Brain pericyte (primary cell): ENCODE measurements at regions not wholly inside any gene's neighbourhood (a gene's known extent, or its start where the extent isn't known, plus 50 kb on each side); places are given as distances from the start of the nearest gene placed in this dataset.
"Not testable (repeated sequence)": the region's sequence is repeated elsewhere in the genome, so short reads cannot be mapped to it uniquely, and the experiment has no call there.

Source experiments
- DNase-seq: peaks from one replicate; pipeline ENCODE4 v3.0.0-alpha.2; 2012; ENCODE audit warnings: low read depth, low spot score

DNA sequence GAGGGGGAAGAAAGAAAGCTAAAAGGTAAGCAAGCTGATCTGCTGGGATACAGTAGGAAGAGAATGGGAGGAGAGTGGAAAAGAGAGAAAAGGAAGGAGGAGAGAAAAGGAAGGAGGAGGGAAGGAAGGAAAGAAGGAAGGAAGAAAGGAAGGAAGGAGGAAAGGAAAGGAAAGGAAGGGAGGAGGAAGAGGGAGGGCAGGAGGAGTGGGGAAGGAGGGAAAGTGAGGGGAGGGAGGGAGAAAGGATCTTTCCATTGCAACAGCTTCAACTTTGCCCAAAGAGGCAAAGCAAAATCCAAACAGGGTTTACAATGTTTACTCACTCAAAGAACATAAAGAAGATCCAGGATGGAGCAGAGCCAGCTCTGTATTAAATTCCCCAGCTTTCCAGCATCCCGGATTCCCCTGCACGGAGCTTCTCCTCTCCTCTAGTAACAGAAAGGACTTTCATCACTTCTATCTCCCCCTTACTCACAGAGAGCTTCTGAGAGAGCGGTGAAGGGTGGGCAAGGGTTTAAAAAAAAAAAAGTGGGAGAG, 494.2 kb upstream of the PROK2 start:
- DNase-seq: no peak

- DNase-seq: no peak
Observed at GRCh38 chr3:72278349-72279067, 493.6 kb upstream of the PROK2 start.

GRCh38 chr3:72277710-72278109, 492.8 kb upstream of the PROK2 start:
- DNase-seq: no peak

- no peak for DNase-seq
Observed at GRCh38 chr3:72276806-72277205, 491.9 kb upstream of the PROK2 start.

GRCh38 chr3:72275331-72275751, 490.4 kb upstream of the PROK2 start:
- no peak for DNase-seq

GRCh38 chr3:72274493-72275330, 489.8 kb upstream of the PROK2 start:
- no peak for DNase-seq

- DNase-seq: no peak
Observed at GRCh38 chr3:72273615-72274014, 488.7 kb upstream of the PROK2 start.

DNA sequence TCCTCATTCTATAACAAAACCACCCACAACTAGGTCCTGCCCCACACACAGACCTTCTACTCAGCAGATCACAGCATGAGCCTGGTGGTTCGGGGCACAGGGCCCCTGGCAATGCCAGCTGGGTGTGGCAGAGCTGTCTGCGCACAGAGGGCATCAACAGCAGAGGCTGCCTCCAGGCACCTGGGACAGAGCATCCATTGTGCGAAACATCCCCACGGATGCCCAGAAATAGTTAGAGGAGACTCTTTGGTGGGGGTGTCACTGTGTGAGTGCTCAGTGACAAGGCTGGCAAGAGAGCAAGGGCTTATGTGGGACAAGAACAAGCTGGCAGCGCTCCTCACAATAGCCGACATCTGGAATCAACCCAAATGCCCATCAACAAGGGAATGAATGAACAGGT, 487.4 kb upstream of the PROK2 start:
- no peak for DNase-seq

DNA sequence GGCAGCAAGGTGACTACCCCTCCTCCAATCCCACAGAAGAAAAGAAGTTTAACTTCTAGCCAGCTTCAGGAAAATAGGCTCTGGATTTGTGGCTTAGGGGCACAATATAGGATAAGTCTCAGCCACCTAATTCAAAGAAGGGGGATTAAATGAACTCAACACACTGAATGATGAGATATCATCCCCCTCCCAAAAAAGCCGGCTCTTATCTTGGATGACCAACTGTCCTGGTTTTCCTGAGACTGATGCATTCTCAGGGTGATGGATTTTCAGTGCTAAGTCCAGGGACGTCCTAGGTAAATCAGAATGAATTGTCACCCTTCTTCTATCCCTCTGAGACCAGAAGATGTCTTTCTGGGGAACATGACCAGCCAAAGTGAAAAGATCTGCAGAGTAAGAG, 487.0 kb upstream of the PROK2 start:
- no peak for DNase-seq

DNA sequence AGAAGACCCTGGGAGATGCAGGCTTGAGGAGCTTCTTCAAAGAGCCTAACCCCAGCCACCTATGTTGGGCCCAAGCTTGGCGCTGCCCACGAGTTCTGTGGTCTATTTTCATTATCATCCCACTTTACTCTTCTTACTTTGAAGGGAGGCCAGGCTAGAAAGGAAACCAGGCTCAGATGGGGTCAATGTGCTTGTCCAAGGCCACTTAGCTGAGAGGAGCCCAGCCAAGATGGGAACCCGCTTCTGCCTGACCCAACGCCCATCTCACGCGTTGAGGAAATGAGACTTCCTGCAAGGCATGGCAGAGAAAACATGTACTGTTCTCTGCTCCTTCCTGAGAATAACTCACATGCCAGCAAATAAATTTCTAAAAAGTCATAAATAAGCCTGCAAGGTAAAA, 486.3 kb upstream of the PROK2 start:
- no peak for DNase-seq

DNA sequence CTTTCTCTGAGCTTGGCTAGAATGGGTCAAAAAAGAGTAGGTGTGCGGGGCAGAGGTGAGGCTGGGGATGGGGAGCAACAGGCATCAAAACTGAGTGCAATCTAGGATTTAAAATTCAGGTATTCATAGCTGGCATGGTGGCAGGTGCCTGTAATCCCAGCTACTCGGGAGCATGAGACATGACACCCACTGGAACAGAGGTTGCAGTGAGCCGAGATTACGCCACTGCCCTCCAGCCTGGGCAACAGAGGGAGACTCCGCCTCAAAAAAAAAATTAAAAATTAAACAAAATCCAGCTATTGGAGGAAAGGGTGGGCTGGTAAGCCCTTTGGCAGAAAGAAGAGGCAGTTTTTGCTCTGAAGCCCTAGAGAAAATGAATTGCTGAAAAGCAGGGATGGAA, 485.8 kb upstream of the PROK2 start:
- DNase-seq: no peak

DNA sequence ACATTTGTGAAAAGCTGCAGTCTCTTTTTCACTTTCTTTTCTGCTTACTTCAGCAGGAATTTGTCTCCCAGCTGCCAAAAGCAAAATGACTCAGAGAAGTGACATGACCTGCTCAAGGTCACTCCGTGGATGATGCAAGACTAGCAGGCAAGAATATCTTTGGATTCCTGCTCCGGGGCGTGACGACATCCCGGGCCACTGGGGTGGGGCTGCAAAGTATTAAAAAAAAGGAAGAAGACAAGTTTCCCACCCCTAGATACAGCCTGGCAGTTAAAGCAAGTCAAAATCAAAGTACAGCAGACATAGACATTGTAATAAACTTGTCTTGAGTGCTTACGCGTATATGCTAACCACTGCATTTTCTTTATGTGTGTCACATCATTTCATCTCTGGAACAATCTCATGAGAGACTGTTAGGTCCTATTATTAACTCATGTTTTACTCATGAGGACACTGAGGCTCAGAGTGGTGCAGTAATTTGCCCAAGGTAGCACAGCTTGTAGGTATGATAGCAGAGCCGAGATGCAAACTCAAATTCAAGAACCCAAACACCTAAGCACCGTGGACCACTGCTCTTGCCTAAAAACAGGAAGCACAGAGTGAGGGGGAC, 485.2 kb upstream of the PROK2 start:
- DNase-seq: peak; percentile 77

DNA sequence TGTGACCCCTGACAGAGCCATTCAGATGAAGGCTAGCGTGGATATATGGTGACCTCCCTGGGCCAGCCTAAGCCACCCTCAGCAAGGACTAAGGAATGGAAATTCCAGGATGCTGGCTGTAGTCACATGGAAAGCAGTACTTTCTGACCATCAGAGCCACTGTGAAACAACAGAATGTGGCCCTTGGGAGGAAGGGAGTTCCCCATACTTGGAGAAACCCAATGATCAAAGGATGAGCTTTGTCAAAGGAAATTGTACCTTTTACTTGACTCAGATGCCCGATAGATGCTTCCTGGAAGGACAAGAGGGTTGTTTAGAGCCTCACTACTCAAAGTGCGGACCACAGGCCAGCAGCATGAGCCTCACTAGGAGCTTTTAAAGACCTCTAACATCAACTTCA, 484.5 kb upstream of the PROK2 start:
- no peak for DNase-seq

GRCh38 chr3:72266921-72267524, 482.1 kb upstream of the PROK2 start:
- not testable (repeated sequence) for DNase-seq

DNA sequence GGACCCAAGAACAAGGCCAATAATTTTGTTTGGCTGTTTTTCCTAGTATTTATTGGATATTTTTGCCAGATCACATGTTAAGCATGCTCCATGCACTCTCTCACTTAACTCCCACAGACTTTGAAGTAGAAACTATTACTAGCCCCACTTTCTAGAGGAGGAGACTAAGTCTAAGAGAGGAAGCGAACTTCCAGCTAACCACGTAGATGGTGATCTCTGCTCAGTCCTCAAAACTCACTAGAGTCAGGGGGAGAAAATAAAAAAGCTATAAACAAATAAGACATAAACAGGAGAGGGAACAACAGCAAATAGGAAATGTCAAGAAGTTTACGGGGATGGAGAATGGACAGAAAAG, 481.0 kb upstream of the PROK2 start:
- DNase-seq: no peak

- DNase-seq: no peak
Observed at GRCh38 chr3:72265256-72266015, 480.5 kb upstream of the PROK2 start.

DNA sequence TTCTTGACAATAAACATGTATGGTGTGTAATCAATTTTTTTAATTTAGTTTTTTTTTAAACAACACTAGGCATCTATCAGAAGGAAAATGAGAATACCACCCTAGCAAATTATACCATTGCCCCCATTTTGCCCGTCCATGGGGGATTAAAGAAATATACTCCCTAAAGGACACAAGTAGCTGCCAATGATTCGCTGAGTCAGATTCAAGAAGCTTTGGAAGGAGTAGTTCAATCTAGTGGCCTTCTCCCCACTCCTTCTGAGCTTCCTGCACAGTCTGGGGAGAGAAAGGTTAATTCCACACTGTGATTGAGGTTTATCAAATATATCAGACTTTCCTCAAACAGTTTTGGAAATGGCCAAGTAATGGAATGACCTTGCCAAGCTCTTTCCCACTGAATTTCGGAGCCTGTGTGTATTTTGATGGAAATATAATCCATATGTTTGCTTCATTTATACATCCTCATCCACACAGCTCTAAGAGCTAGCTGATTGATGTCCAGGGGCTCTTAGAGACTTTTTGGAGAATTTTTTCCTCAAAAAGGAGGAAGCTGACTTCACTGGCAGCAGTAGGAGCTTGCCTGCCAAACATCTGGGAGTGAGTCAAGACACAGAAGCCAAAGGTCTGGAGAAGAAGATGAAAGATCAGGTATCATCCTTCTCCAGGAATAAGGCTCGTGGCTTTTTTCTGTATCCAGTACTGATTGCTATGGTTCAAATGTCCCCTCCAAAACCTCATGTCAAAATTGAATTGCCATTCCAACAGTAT, 478.5 kb upstream of the PROK2 start:
- DNase-seq: no peak

- no peak for DNase-seq
Observed at GRCh38 chr3:72262736-72263135, 477.8 kb upstream of the PROK2 start.

DNA sequence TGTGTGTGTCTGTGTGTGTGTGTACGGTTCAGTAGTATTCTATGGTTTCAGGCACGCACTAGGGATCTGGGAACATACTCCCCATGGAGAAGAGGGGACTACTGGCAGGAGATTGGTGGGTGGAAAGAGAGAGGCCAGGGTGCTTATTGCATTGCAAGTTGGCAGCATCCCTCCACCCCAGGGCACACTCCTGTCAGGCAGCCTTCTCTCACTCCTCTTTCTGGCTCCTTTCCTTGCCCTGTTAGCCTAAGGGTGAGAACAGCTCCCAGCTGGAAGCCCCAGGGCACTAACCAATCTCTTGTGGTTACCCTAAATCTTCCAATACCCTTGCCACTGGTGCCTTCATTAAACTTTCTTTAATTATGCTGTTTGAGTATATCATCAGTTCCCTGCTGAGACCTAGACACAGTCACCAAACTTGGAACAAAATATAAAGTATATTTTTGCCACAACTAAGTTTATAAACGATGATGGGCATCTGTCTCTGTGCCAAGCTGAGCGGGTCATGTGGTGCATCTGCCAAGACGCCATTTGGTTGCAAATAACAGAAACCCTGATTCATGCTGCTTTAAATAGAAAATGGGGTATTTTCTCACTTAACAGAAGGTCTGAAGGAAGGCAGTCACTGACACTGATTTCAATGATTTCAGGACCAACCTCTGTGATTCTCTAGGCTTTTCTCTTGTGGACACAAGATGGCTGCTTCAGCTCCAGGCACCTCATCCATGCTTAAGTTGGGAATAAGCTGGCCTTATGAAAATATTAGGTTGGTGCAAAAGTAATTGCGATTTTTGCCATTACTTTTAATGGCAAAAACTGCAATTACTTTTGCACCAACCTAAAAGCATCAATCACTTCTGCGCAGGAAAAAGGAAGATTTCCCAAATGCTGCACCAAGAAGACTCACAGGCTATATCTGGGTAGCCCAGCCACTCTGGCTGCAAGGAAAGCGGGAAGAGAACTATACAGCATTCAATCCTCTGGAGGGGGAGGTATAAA, 476.9 kb upstream of the PROK2 start:
- no peak for DNase-seq

- no peak for DNase-seq
Observed at GRCh38 chr3:72260588-72260910, 475.6 kb upstream of the PROK2 start.
